Epithelial cell of esophagus (primary cell): ENCODE measurements at regions not wholly inside any gene's neighbourhood (a gene's known extent, or its start where the extent isn't known, plus 50 kb on each side); places are given as distances from the start of the nearest gene placed in this dataset.
A peak's percentile ranks its signal among the peaks of the same experiment; 100 is the strongest.

Source experiments
- DNase-seq: peaks from one replicate; pipeline ENCODE4 v3.0.0; 2010; ENCODE audit warnings: low read depth
- H3K4me3 ChIP-seq: 2 replicates; pipeline ENCODE4 v1.5.1; 2011; ENCODE audit warnings: mild to moderate bottlenecking, low read length, control low read depth
- TF ChIP-seq, protein P1 (sequence below): IDR thresholded peaks from 2 replicates; pipeline ENCODE4 v1.5.1; 2011; ENCODE audit warnings: low read depth, mild to moderate bottlenecking, low read length, control low read depth, inconsistent platforms; ENCODE audit not compliant: insufficient read depth; ENCODE audit errors: missing control alignments

DNA sequence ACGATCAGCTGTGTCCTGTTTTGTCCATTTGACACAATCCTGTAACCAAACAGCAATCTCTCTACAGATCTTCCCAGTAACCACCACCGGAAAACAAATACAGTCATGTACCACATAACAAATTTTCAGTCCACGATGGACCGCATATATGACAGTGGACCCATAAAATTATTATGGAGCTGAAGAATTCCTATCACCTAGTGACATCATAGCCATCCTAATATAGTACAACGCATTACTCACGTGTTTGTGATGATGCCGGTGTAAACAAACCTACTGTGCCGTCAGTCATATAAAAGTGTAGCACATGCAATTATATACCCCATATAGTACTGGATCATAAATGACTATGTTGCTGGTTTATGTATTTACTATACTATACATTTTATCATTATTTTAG is 133.7 kb upstream of the EDNRA start:
- no peak overlapping the region for H3K4me3 ChIP-seq
- no peak for DNase-seq
- TF ChIP-seq, protein P1, sequence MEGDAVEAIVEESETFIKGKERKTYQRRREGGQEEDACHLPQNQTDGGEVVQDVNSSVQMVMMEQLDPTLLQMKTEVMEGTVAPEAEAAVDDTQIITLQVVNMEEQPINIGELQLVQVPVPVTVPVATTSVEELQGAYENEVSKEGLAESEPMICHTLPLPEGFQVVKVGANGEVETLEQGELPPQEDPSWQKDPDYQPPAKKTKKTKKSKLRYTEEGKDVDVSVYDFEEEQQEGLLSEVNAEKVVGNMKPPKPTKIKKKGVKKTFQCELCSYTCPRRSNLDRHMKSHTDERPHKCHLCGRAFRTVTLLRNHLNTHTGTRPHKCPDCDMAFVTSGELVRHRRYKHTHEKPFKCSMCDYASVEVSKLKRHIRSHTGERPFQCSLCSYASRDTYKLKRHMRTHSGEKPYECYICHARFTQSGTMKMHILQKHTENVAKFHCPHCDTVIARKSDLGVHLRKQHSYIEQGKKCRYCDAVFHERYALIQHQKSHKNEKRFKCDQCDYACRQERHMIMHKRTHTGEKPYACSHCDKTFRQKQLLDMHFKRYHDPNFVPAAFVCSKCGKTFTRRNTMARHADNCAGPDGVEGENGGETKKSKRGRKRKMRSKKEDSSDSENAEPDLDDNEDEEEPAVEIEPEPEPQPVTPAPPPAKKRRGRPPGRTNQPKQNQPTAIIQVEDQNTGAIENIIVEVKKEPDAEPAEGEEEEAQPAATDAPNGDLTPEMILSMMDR, result no peak

DNA sequence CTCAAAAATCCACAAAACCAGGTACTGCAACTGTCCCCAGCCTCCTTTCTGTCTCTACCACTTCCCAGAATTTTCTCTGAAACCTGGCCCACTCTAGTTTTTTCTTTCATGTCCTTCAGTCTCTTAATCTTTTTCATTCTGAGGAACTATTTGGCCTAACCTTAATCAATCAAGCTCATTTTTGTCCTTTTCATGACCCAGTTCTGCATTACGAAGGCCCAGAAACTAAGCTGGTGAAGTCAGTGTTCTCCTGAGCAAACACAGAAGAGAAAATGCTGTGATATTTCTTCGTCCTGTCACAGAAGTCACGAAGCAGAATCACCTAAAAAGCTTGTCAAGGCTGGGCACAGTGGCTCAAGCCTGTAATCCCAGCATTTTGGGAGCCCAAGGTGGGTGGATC is 131.7 kb upstream of the EDNRA start:
- TF ChIP-seq, protein P1, result no peak
- no peak for DNase-seq
- H3K4me3 ChIP-seq, result no peak overlapping the region

DNA sequence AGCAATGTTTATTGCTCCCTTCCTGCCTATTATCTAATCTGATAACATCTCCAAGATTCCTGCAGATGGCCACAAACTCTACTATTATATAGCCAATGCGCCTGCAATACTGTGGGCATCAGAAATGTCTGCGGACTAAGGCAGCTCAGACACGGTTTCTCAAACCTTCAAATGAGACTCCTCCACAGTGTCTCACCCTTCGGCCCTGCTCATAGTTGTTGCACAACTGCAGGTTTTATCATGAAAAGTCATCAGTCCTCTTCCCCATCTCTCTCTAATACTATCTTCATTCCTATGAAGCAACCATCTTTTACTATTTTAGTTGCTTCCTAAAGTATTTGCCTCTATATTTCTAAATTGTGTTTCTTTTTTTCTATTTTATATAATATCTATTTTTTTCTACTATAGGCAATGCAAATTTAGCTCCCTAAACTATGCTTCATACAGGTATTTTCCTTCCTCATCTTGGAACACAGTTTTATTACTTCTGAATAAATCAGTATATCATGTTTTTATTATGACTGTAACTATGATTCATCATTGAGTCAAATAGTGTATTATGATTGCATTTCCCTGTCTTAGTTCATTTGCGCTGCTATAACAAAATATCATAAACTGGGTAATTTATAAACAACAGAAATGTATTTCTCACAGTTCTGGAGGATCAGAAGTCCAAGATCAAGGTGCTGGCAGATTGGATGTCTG is 129.7 kb upstream of the EDNRA start:
- TF ChIP-seq, protein P1, result no peak
- peak; percentile 30 for DNase-seq
- H3K4me3 ChIP-seq, result no peak overlapping the region

DNA sequence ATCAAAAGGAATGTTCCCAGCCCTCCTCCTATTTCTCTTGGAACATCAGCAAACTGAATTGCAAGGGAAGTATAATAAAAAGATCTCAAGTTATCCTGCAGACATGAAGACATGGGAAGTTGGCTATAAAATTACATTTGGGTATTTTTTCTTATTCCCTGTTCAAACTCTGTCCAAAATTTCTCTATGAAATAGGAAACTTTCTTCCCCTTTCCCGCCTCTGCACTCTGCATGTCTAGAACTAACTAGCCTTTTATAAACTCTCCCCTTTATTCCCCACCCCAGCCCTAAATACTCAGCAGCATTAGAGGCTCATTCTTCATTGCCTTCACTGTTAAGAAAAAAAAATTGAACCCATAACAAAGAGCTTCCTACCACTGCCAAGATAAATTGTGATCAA is 126.7 kb upstream of the EDNRA start:
- TF ChIP-seq, protein P1, result no peak
- H3K4me3 ChIP-seq, result no peak overlapping the region
- no peak for DNase-seq

DNA sequence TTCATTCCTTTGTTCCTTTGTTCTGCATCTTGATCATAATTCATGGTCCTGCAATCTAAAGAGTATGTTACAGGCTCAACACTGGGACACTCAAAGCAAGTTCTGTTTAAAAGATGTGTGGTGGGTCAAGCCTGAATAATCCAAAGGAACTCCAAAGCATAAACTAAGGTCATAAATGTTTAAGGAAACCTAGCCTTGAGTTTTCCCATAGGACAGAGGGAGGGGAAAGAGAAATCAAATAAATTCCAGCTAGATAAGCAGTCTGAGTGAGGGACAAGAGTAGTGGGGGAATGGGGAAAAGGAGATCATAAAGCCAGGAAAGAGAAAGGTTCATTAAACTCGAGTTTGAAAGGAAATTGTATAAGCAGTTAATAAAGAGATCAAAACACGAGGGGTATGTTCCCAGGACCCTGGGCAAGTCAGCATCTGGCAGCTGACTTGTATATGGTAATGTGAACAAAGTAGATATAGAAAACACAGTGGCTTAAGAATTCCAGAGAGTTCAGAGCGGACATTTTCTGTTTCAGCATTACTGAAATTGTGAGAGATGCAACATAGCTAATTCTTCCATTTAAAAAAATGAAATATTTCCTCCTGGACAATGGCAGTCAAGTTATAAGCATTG is 125.8 kb upstream of the EDNRA start:
- no peak for DNase-seq
- H3K4me3 ChIP-seq, result no peak overlapping the region
- TF ChIP-seq, protein P1, result no peak

DNA sequence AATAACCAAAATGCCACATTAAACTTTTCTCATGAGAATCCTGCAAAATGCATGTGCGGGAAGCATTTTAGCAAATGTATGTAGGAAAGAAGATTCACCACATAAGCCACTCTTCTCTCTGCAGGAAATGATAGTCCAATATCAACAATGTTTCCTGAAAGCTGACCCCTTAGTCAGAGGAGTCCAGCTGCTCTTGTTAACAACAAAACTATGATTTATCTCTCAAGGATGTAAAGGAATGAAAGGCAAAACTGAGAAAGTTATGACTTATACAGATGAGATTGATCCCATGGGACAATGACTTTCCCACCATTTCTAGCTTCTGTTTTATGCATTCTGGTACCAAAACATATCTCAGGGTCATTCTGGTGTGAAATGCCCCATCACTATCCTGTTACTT is 125.0 kb upstream of the EDNRA start:
- TF ChIP-seq, protein P1, result no peak
- peak; percentile 60 for DNase-seq
- no peak overlapping the region for H3K4me3 ChIP-seq

DNA sequence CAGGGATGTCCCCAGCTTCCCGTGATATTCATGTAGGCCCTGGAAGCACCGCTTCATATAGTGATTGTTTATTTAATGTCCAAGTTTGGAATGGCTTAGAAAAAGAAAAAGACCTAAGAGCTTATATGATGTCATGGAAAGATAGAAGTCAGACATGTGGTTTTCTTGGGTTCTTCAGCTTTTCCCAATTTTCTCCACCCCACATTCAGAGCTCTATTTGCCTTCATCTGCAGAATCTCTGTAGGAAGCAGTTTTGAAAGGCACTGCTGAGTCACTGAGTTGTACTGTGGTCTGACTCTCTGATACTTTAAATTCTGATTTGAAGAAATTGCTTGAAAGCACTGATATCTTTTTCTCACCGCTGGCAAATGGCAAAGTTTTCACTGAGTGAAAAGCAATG is 120.6 kb upstream of the EDNRA start:
- peak; percentile 53 for DNase-seq
- TF ChIP-seq, protein P1, result no peak

More for the DNA sequence above, 120.6 kb upstream of the EDNRA start:
- no peak overlapping the region for H3K4me3 ChIP-seq
